IMR-90 (cell line): ENCODE measurements at regions not wholly inside any gene's neighbourhood (a gene's known extent, or its start where the extent isn't known, plus 50 kb on each side); places are given as distances from the start of the nearest gene placed in this dataset.

Source experiments
- MAFK ChIP-seq: IDR thresholded peaks from 2 replicates; pipeline ENCODE4 v1.6.1; 2012; ENCODE audit warnings: low read depth, low read length, improper control_type of control experiment
- MAZ ChIP-seq: IDR thresholded peaks from 2 replicates; pipeline ENCODE4 v1.6.1; 2012; ENCODE audit warnings: low read depth, mild to moderate bottlenecking, low read length, improper control_type of control experiment, moderate library complexity, borderline replicate concordance
- POLR2A ChIP-seq: IDR thresholded peaks from 2 replicates; pipeline ENCODE4 v1.6.1; 2012; ENCODE audit warnings: mild to moderate bottlenecking, low read depth, low read length
- RFX5 ChIP-seq: IDR thresholded peaks from 2 replicates; pipeline ENCODE4 v1.8.0; 2012; ENCODE audit warnings: low read depth, mild to moderate bottlenecking, low read length, moderate library complexity
- SMC3 ChIP-seq: fragments of 150-350 bp; IDR thresholded peaks from 2 replicates; pipeline ENCODE4 v1.6.1; 2016; ENCODE audit warnings: low read depth, mild to moderate bottlenecking, antibody characterized with exemption, low read length, moderate library complexity
- TF ChIP-seq, protein P1 (sequence below): fragments of 150-350 bp; IDR thresholded peaks from 2 replicates; pipeline ENCODE4 v1.6.1; 2017; ENCODE audit warnings: mild to moderate bottlenecking, antibody characterized with exemption, low read length, low read depth
- TF ChIP-seq, protein P2 (sequence below): conservative IDR thresholded peaks from 2 replicates; pipeline ENCODE4 v1.5.1; 2012; ENCODE audit warnings: mild to moderate bottlenecking, low read depth, low read length, improper control_type of control experiment
- TF ChIP-seq, protein P3 (sequence below): fragments of 150-350 bp; IDR thresholded peaks from 2 replicates; pipeline ENCODE4 v1.6.1; 2016; ENCODE audit warnings: low read depth, mild to moderate bottlenecking, low read length, moderate library complexity, borderline replicate concordance

DNA sequence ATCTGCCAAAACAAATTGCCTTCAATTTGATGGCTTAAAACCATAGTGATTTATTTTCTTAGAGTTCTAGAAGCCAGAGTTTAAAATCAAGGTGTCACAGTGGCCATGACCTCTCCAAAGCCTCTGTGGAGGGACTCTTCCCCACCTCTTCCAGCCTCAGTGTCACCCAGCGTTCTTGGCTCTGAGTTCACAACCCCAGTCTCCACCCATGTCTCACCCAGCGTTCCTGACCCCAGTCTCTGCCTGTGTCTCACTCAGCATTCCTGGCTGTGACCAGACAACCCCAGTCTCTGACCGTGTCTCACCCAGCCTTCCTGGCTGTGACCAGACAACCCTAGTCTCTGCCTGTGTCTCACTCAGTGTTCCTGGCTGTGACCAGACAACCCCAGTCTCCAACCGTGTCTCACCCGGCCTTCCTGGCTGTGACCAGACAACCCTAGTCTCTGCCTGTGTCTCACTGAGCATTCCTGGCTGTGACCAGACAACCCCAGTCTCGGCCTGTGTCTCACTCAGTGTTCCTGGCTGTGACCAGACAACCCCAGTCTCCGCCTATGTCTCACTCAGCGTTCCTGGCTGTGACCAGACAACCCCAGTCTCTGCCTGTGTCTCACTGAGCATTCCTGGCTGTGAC is 299.3 kb downstream of the GALR1 start:
- TF ChIP-seq POLR2A (no peak), MAFK (no peak), RFX5 (no peak), SMC3 (no peak), MAZ (no peak)
- TF ChIP-seq, protein P1, sequence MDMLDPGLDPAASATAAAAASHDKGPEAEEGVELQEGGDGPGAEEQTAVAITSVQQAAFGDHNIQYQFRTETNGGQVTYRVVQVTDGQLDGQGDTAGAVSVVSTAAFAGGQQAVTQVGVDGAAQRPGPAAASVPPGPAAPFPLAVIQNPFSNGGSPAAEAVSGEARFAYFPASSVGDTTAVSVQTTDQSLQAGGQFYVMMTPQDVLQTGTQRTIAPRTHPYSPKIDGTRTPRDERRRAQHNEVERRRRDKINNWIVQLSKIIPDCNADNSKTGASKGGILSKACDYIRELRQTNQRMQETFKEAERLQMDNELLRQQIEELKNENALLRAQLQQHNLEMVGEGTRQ: no peak
- TF ChIP-seq, protein P2, sequence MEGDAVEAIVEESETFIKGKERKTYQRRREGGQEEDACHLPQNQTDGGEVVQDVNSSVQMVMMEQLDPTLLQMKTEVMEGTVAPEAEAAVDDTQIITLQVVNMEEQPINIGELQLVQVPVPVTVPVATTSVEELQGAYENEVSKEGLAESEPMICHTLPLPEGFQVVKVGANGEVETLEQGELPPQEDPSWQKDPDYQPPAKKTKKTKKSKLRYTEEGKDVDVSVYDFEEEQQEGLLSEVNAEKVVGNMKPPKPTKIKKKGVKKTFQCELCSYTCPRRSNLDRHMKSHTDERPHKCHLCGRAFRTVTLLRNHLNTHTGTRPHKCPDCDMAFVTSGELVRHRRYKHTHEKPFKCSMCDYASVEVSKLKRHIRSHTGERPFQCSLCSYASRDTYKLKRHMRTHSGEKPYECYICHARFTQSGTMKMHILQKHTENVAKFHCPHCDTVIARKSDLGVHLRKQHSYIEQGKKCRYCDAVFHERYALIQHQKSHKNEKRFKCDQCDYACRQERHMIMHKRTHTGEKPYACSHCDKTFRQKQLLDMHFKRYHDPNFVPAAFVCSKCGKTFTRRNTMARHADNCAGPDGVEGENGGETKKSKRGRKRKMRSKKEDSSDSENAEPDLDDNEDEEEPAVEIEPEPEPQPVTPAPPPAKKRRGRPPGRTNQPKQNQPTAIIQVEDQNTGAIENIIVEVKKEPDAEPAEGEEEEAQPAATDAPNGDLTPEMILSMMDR: no peak
- TF ChIP-seq, protein P3, sequence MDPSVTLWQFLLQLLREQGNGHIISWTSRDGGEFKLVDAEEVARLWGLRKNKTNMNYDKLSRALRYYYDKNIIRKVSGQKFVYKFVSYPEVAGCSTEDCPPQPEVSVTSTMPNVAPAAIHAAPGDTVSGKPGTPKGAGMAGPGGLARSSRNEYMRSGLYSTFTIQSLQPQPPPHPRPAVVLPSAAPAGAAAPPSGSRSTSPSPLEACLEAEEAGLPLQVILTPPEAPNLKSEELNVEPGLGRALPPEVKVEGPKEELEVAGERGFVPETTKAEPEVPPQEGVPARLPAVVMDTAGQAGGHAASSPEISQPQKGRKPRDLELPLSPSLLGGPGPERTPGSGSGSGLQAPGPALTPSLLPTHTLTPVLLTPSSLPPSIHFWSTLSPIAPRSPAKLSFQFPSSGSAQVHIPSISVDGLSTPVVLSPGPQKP: no peak
